Transverse colon (tissue), 4 donors: ENCODE measurements at regions not wholly inside any gene's neighbourhood (a gene's known extent, or its start where the extent isn't known, plus 50 kb on each side); places are given as distances from the start of the nearest gene placed in this dataset.

Experiments
- DNase-seq: peaks from one replicate; pipeline ENCODE4 v3.0.0-alpha.2; 2019
- H3K27ac ChIP-seq, 4 donors: fragments of 200-600 bp; sonication (generic); 2 replicates each; pipeline ENCODE4 v1.5.1; 2016 to 2018; ENCODE audit warnings: inconsistent platforms in 4 of 4
- H3K27me3 ChIP-seq: fragments of 200-600 bp; sonication (generic); 2 replicates; pipeline ENCODE4 v1.5.1; 2017; ENCODE audit warnings: inconsistent platforms
- H3K36me3 ChIP-seq, 4 donors: fragments of 200-600 bp; sonication (generic); 2 replicates each; pipeline ENCODE4 v1.5.1; 2017 to 2019; ENCODE audit warnings: inconsistent platforms in 4 of 4
- H3K4me1 ChIP-seq, 4 donors: fragments of 200-600 bp; sonication (generic); 2 replicates each; pipeline ENCODE4 v1.5.1; 2017 to 2020; ENCODE audit warnings: inconsistent platforms in 4 of 4
- H3K4me3 ChIP-seq, 4 donors: fragments of 200-600 bp; sonication (generic); 1 replicate in 1 of 4; 2 replicates in 3 of 4; pipeline versions ENCODE4 v1.5.1 to v1.6.1; 2017 to 2019; ENCODE audit warnings: inconsistent platforms in 4 of 4
- H3K9me3 ChIP-seq, 2 donors: fragments of 200-600 bp; sonication (generic); 2 replicates each; pipeline ENCODE4 v1.5.1; 2017 to 2019; ENCODE audit warnings: inconsistent platforms in 2 of 2
- CTCF ChIP-seq, 5 experiments: fragments of 200-600 bp in 3 of 5; fragments of 450-650 bp in 2 of 5; sonication (generic) in 3 of 5; IDR thresholded peaks; 1 replicate in 2 of 5; 2 replicates in 3 of 5; pipeline ENCODE4 v1.5.1; 2016 to 2017; ENCODE audit warnings: antibody characterized with exemption in 5 of 5, inconsistent platforms in 3 of 5, mild to moderate bottlenecking in 2 of 5, moderate library complexity in 1 of 5
- EP300 ChIP-seq: sonication (generic); formaldehyde crosslinking; IDR thresholded peaks from one replicate; pipeline ENCODE4 v1.6.1; 2017; ENCODE audit warnings: antibody characterized with exemption, low read depth
- POLR2A ChIP-seq: fragments of 450-650 bp; IDR thresholded peaks from one replicate; pipeline ENCODE4 v1.6.1; 2016; ENCODE audit warnings: antibody characterized with exemption, mild to moderate bottlenecking, moderate library complexity
- POLR2AphosphoS5 ChIP-seq, 3 donors: sonication (generic); formaldehyde crosslinking; IDR thresholded peaks; one replicate each; pipeline ENCODE4 v1.6.1; 2016; ENCODE audit warnings: antibody characterized with exemption in 3 of 3
- WGBS, 2 donors: methylation state at CpG; one replicate each; pipeline ENCODE4 v1.1.5; 2018; ENCODE audit warnings: low coverage in 1 of 2; 5-methylcytosine and 5-hydroxymethylcytosine counted together
- in situ Hi-C, 4 donors: fragments of 200-750 bp; cut with MboI; loops; one replicate each; pipeline versions ENCODE4 v1.15.0 to v1.15.1; 2017; ENCODE audit warnings: low sequenced_read_pairs in 3 of 4, low pct_ligation_motif_present in 1 of 4, low pct_unique_long_range_greater_than_20kb in 1 of 4
- intact Hi-C: fragments of 100-400 bp; cut with DNase I; formaldehyde crosslinking; loops from one replicate; pipeline ENCODE4 v1.15.1; 2023; ENCODE audit warnings: low total_unique reads

GRCh38 chr4:79621061-79621460, 213.0 kb upstream of the GK2 start:
- 70% methylated on average over 1 of the region's 1 CpG; no CpG with 5 or more reads in 1 of the 2 donors for WGBS, 2 donors
- Histone ChIP-seq H3K4me1 (peaks cover 0 to 10% (median 4%) of the 10 kb centered on the region in 4 donors), H3K27ac (no peak overlapping the region), H3K36me3 (no peaks in the 10 kb centered on the region), H3K4me3 (no peak overlapping the region), H3K27me3 (no peaks in the 10 kb centered on the region), H3K9me3 (no peaks in the 10 kb centered on the region)
- TF ChIP-seq POLR2A (no peak), POLR2AphosphoS5 (IDR thresholded peaks at IDR 0.05) (no peak), EP300 (no peak), CTCF (IDR thresholded peaks at IDR 0.05) (no peak)
- in situ Hi-C loops (no loop called here), intact Hi-C loops (no loop called here)
- no peak for DNase-seq

GRCh38 chr4:79620617-79621016, 212.6 kb upstream of the GK2 start:
- no peaks in the 10 kb centered on the region for H3K27me3 ChIP-seq
- H3K4me3 ChIP-seq: no peak overlapping the region
- H3K4me1 ChIP-seq: peaks cover 0 to 8% (median 3%) of the 10 kb centered on the region in 4 donors
- DNase-seq: no peak
- in situ Hi-C loops: no loop called here
- intact Hi-C loops: no loop called here
- H3K9me3 ChIP-seq: no peaks in the 10 kb centered on the region
- TF ChIP-seq POLR2AphosphoS5 (IDR thresholded peaks at IDR 0.05) (no peak), EP300 (no peak), POLR2A (no peak)
- no peaks in the 10 kb centered on the region for H3K36me3 ChIP-seq
- no peak overlapping the region for H3K27ac ChIP-seq

- no peaks in the 10 kb centered on the region for H3K4me1 ChIP-seq
- no peak for DNase-seq
- H3K36me3 ChIP-seq: no peaks in the 10 kb centered on the region
- H3K4me3 ChIP-seq: no peak overlapping the region
- no peaks in the 10 kb centered on the region for H3K27me3 ChIP-seq
- 78% methylated on average over 3 of the region's 3 CpGs for WGBS, 2 donors
- no peaks in the 10 kb centered on the region for H3K9me3 ChIP-seq
- no peak overlapping the region for H3K27ac ChIP-seq
- in situ Hi-C loops: no loop called here
- intact Hi-C loops: no loop called here
- no peak for TF ChIP-seq POLR2A
- no peak for TF ChIP-seq CTCF (IDR thresholded peaks at IDR 0.05)
- TF ChIP-seq POLR2AphosphoS5 (IDR thresholded peaks at IDR 0.05): no peak
- no peak for TF ChIP-seq EP300
Measured at GRCh38 chr4:79613269-79613935, 205.4 kb upstream of the GK2 start.

GRCh38 chr4:79611026-79611425, 203.0 kb upstream of the GK2 start:
- intact Hi-C loops (no loop called here), in situ Hi-C loops (no loop called here)
- 76 to 82% methylated on average over 5 of the region's 5 CpGs for WGBS, 2 donors

More at GRCh38 chr4:79611026-79611425, 203.0 kb upstream of the GK2 start:
- no peak overlapping the region for H3K27ac ChIP-seq
- H3K9me3 ChIP-seq: no peaks in the 10 kb centered on the region
- no peak for DNase-seq
- no peak overlapping the region for H3K4me3 ChIP-seq
- TF ChIP-seq CTCF (IDR thresholded peaks at IDR 0.05) (no peak), EP300 (no peak), POLR2A (no peak), POLR2AphosphoS5 (IDR thresholded peaks at IDR 0.05) (no peak)
- no peaks in the 10 kb centered on the region for H3K27me3 ChIP-seq
- no peaks in the 10 kb centered on the region for H3K36me3 ChIP-seq
- no peaks in the 10 kb centered on the region for H3K4me1 ChIP-seq
